SK-N-SH treated with all-trans-retinoic acid at 6 μM for 48 hours (cell line): ENCODE measurements at regions not wholly inside any gene's neighbourhood (a gene's known extent, or its start where the extent isn't known, plus 50 kb on each side); places are given as distances from the start of the nearest gene placed in this dataset.
A peak's percentile ranks its signal among the peaks of the same experiment; 100 is the strongest.

Experiments used
- ATAC-seq: fragments of 200-7000 bp; cut with Tn5 transposase; 3 replicates; pipeline ENCODE4 v1.9.1; 2020; ENCODE audit warnings: mild to moderate bottlenecking, moderate library complexity
- BACH2 ChIP-seq: fragments of 250-450 bp; sonication (Bioruptor Pico); IDR thresholded peaks from 2 replicates; pipeline ENCODE4 v1.9.0; 2021; ENCODE audit warnings: mild to moderate bottlenecking, borderline replicate concordance
- CSDC2 ChIP-seq: fragments of 250-450 bp; sonication (Bioruptor Pico); IDR thresholded peaks from 2 replicates; pipeline ENCODE4 v1.5.0; 2020; ENCODE audit warnings: mild to moderate bottlenecking, moderate library complexity
- ESRRG ChIP-seq: fragments of 250-450 bp; sonication (Bioruptor Pico); IDR thresholded peaks from 2 replicates; pipeline ENCODE4 v1.6.1; 2021; ENCODE audit warnings: mild to moderate bottlenecking
- GLIS3 ChIP-seq: fragments of 250-450 bp; sonication (Bioruptor Pico); IDR thresholded peaks from 2 replicates; pipeline ENCODE4 v1.5.0; 2020; ENCODE audit warnings: mild to moderate bottlenecking, moderate library complexity
- ISL1 ChIP-seq: fragments of 250-450 bp; sonication (Bioruptor Pico); IDR thresholded peaks from 2 replicates; pipeline ENCODE4 v2.1.2; 2022; ENCODE audit warnings: mild to moderate bottlenecking, moderate library complexity
- OSR1 ChIP-seq: fragments of 250-450 bp; sonication (Bioruptor Pico); IDR thresholded peaks from 2 replicates; pipeline ENCODE4 v1.8.0; 2022; ENCODE audit warnings: moderate library complexity, mild to moderate bottlenecking, inconsistent platforms
- PPARA ChIP-seq: fragments of 250-450 bp; sonication (Bioruptor Pico); IDR thresholded peaks from 2 replicates; pipeline ENCODE4 v1.5.0; 2020; ENCODE audit warnings: mild to moderate bottlenecking, borderline replicate concordance
- SNAI2 ChIP-seq: fragments of 250-450 bp; sonication (Bioruptor Pico); IDR thresholded peaks from 2 replicates; pipeline ENCODE4 v1.5.0; 2020; ENCODE audit warnings: mild to moderate bottlenecking, moderate library complexity
- TCF4 ChIP-seq: fragments of 250-450 bp; sonication (Bioruptor Pico); IDR thresholded peaks from 2 replicates; pipeline ENCODE4 v1.8.0; 2021; ENCODE audit warnings: mild to moderate bottlenecking, moderate library complexity, borderline replicate concordance
- TOX ChIP-seq: fragments of 250-450 bp; sonication (Bioruptor Pico); IDR thresholded peaks from 2 replicates; pipeline ENCODE4 v1.8.0; 2021; ENCODE audit warnings: mild to moderate bottlenecking, moderate library complexity, borderline replicate concordance
- ZC3H10 ChIP-seq: fragments of 250-450 bp; sonication (Bioruptor Pico); IDR thresholded peaks from 2 replicates; pipeline ENCODE4 v1.5.1; 2021; ENCODE audit warnings: mild to moderate bottlenecking, moderate library complexity
- ZFP3 ChIP-seq: fragments of 250-450 bp; sonication (Bioruptor Pico); IDR thresholded peaks from 2 replicates; pipeline ENCODE4 v1.5.0; 2020; ENCODE audit warnings: mild to moderate bottlenecking, moderate library complexity
- ZFP30 ChIP-seq: fragments of 450-650 bp; formaldehyde crosslinking; IDR thresholded peaks from 2 replicates; pipeline ENCODE4 v1.5.0; 2022; ENCODE audit warnings: mild to moderate bottlenecking, moderate library complexity
- ZNF565 ChIP-seq: fragments of 450-650 bp; formaldehyde crosslinking; conservative IDR thresholded peaks from 2 replicates; pipeline ENCODE4 v1.5.0; 2020; ENCODE audit warnings: low read depth, mild to moderate bottlenecking, moderate library complexity
- ZNF70 ChIP-seq: fragments of 450-650 bp; formaldehyde crosslinking; IDR thresholded peaks from 2 replicates; pipeline ENCODE4 v1.5.0; 2020; ENCODE audit warnings: mild to moderate bottlenecking, moderate library complexity
- ZNF8 ChIP-seq: fragments of 450-650 bp; formaldehyde crosslinking; IDR thresholded peaks from 2 replicates; pipeline ENCODE4 v1.5.0; 2020; ENCODE audit warnings: mild to moderate bottlenecking, moderate library complexity
- TF ChIP-seq, protein P1 (sequence below): fragments of 250-450 bp; sonication (Bioruptor Pico); IDR thresholded peaks from 2 replicates; pipeline ENCODE4 v1.5.1; 2020; ENCODE audit warnings: low read depth, mild to moderate bottlenecking, moderate library complexity
- TF ChIP-seq, protein P2 (sequence below): fragments of 250-450 bp; sonication (Bioruptor Pico); IDR thresholded peaks from 2 replicates; pipeline ENCODE4 v1.8.0; 2020; ENCODE audit warnings: mild to moderate bottlenecking, moderate library complexity, borderline replicate concordance
- TF ChIP-seq, protein P3 (sequence below): fragments of 250-450 bp; sonication (Bioruptor Pico); IDR thresholded peaks from 2 replicates; pipeline ENCODE4 v1.5.0; 2020; ENCODE audit warnings: mild to moderate bottlenecking, moderate library complexity
- TF ChIP-seq, protein P4 (sequence below): fragments of 250-450 bp; sonication (Bioruptor Pico); IDR thresholded peaks from 2 replicates; pipeline ENCODE4 v1.5.1; 2021; ENCODE audit warnings: mild to moderate bottlenecking, moderate library complexity

DNA sequence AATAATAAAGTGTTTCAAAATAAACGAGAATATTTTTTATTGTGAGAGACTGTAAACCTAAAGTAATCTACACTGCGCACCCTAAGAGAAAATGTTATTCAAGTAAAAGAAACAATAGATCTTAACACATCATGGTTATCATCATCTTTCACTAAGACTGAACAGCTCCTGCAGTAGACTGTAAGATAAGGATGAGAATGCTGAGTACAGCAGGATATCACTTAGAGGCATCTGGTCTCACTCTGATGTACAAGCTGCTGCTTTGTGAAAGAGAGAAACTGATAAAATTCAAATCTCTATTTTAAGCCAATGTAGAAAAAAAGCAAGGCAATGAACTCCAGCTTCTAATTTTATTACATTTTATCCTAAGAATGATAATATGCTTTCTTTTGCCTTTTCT lies 261.7 kb upstream of the HTR2A start (continued):
- TF ChIP-seq, protein P1, sequence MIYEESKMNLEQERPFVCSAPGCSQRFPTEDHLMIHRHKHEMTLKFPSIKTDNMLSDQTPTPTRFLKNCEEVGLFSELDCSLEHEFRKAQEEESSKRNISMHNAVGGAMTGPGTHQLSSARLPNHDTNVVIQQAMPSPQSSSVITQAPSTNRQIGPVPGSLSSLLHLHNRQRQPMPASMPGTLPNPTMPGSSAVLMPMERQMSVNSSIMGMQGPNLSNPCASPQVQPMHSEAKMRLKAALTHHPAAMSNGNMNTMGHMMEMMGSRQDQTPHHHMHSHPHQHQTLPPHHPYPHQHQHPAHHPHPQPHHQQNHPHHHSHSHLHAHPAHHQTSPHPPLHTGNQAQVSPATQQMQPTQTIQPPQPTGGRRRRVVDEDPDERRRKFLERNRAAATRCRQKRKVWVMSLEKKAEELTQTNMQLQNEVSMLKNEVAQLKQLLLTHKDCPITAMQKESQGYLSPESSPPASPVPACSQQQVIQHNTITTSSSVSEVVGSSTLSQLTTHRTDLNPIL (CRISPR knock-in tag) = no peak
- TF ChIP-seq PPARA (CRISPR knock-in tag) = no peak
- no peak for TF ChIP-seq ZFP3
- TF ChIP-seq, protein P2, sequence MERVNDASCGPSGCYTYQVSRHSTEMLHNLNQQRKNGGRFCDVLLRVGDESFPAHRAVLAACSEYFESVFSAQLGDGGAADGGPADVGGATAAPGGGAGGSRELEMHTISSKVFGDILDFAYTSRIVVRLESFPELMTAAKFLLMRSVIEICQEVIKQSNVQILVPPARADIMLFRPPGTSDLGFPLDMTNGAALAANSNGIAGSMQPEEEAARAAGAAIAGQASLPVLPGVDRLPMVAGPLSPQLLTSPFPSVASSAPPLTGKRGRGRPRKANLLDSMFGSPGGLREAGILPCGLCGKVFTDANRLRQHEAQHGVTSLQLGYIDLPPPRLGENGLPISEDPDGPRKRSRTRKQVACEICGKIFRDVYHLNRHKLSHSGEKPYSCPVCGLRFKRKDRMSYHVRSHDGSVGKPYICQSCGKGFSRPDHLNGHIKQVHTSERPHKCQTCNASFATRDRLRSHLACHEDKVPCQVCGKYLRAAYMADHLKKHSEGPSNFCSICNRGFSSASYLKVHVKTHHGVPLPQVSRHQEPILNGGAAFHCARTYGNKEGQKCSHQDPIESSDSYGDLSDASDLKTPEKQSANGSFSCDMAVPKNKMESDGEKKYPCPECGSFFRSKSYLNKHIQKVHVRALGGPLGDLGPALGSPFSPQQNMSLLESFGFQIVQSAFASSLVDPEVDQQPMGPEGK (CRISPR knock-in tag) = no peak
- TF ChIP-seq OSR1 (CRISPR knock-in tag) = no peak
- TF ChIP-seq ZFP30 = no peak

DNA sequence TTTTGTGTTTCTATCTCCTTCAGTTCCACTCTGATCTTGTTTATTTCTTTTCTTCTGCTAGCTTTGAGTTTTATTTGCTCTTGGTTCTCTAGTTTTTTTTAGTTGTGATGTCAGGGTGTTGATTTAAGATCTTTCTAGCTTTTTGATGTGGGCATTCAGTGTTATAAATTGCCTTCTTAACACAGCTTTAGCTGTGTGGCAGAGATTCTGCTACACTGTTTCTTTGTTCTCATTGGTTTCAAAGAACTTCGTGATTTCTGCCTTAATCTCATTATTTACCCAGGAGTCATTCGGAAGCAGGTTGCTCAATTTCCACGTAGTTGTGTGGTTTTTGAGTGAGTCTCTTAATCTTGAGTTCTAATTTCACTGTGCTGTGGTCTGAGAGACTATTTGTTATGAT lies 251.7 kb upstream of the HTR2A start:
- ATAC-seq = no peak
- TF ChIP-seq TOX = no peak
- no peak for TF ChIP-seq PPARA (CRISPR knock-in tag)
- no peak for TF ChIP-seq BACH2
- no peak for TF ChIP-seq ZFP30
- TF ChIP-seq TCF4 (CRISPR knock-in tag) = no peak
- TF ChIP-seq ESRRG = no peak
- no peak for TF ChIP-seq ZNF565 (CRISPR knock-in tag)
- TF ChIP-seq, protein P1 (CRISPR knock-in tag) = no peak
- no peak for TF ChIP-seq CSDC2 (CRISPR knock-in tag)
- TF ChIP-seq ZC3H10 = no peak
- no peak for TF ChIP-seq ZNF8 (CRISPR knock-in tag)
- no peak for TF ChIP-seq ISL1
- TF ChIP-seq, all 23 proteins: peak for 0

DNA sequence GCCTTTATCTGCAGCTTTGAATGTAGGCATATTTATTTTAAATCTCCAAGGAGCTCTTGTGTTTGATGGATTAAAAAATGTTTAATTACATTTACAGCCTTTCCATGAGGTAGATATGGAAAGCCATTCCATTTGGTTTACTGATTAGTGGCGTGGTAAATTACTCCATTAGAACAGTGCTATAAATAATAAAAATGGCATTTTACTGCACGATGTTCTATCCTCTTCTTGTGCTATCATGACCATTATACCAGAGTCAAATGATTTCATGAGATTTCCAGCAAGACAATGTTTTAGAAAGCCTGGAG lies 250.9 kb upstream of the HTR2A start:
- ATAC-seq = no peak; the same call in 2 of the 3 replicates
- TF ChIP-seq ZNF70 (CRISPR knock-in tag) = no peak
- 0 out of 2 replicates have a peak, but pooled peaks have one; percentile 8 for TF ChIP-seq ZNF8 (CRISPR knock-in tag)
- TF ChIP-seq, protein P3, sequence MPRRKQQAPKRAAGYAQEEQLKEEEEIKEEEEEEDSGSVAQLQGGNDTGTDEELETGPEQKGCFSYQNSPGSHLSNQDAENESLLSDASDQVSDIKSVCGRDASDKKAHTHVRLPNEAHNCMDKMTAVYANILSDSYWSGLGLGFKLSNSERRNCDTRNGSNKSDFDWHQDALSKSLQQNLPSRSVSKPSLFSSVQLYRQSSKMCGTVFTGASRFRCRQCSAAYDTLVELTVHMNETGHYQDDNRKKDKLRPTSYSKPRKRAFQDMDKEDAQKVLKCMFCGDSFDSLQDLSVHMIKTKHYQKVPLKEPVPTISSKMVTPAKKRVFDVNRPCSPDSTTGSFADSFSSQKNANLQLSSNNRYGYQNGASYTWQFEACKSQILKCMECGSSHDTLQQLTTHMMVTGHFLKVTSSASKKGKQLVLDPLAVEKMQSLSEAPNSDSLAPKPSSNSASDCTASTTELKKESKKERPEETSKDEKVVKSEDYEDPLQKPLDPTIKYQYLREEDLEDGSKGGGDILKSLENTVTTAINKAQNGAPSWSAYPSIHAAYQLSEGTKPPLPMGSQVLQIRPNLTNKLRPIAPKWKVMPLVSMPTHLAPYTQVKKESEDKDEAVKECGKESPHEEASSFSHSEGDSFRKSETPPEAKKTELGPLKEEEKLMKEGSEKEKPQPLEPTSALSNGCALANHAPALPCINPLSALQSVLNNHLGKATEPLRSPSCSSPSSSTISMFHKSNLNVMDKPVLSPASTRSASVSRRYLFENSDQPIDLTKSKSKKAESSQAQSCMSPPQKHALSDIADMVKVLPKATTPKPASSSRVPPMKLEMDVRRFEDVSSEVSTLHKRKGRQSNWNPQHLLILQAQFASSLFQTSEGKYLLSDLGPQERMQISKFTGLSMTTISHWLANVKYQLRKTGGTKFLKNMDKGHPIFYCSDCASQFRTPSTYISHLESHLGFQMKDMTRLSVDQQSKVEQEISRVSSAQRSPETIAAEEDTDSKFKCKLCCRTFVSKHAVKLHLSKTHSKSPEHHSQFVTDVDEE (CRISPR knock-in tag) = peak; percentile 74; the same call in 1 of the 2 replicates
- TF ChIP-seq TCF4 (CRISPR knock-in tag) = peak; percentile 77
- TF ChIP-seq TOX = no peak
- TF ChIP-seq, protein P4, sequence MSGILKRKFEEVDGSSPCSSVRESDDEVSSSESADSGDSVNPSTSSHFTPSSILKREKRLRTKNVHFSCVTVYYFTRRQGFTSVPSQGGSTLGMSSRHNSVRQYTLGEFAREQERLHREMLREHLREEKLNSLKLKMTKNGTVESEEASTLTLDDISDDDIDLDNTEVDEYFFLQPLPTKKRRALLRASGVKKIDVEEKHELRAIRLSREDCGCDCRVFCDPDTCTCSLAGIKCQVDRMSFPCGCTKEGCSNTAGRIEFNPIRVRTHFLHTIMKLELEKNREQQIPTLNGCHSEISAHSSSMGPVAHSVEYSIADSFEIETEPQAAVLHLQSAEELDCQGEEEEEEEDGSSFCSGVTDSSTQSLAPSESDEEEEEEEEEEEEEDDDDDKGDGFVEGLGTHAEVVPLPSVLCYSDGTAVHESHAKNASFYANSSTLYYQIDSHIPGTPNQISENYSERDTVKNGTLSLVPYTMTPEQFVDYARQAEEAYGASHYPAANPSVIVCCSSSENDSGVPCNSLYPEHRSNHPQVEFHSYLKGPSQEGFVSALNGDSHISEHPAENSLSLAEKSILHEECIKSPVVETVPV = peak; percentile 87; the same call in 1 of the 2 replicates
- no peak for TF ChIP-seq PPARA (CRISPR knock-in tag)
- TF ChIP-seq ISL1 = peak; percentile 58

DNA sequence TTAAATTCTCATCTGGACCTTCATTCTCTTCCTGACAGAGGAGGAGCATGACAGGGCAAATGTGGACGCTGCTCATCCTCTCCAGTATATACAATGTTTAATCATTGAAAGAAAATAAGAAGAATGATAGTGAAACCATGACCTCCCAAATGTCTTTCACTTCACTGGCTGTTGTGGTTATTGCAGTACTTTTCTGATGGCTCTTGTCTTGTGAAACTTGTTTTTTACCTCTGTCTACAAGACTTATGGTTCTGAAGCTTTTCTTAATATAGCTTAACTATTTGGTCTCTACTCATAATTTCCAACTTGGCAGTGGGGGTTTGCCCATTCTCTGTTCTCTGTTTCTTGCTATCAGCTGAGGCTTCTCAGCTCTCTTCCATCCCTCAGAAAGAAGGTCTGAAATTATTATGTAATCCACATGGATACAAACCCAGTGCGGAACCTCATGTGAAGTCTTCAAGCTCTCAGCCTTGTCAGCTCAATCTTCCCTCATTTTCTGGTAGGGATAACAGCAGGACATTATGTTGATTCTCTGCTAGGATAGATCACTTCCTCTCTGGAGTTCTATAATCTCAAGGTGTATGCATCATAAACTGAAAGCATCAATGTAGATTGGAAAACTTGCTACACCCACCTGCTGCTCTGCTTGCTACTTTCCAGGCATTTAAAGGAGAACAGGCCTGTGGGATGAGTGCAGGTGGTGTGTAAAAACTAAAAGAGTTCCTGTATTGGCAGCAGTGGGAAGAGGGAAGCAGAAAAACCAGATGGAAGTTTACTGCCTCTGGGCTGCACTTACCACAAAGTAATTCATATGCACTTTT lies 250.3 kb upstream of the HTR2A start:
- TF ChIP-seq ESRRG (no peak), GLIS3 (CRISPR knock-in tag) (no peak), SNAI2 (CRISPR knock-in tag) (no peak), ZFP30 (no peak), OSR1 (CRISPR knock-in tag) (no peak), TOX (no peak), PPARA (CRISPR knock-in tag) (no peak), ISL1 (no peak), ZNF8 (CRISPR knock-in tag) (no peak), ZNF70 (CRISPR knock-in tag) (no peak), ZFP3 (no peak)
- TF ChIP-seq, protein P2 (CRISPR knock-in tag) = no peak
- TF ChIP-seq, protein P3 (CRISPR knock-in tag) = no peak

More for the DNA sequence above, 250.3 kb upstream of the HTR2A start:
- ATAC-seq = no peak; the same call in 2 of the 3 replicates
